ENCODE measurements at regions not wholly inside any gene's neighbourhood (a gene's known extent, or its start where the extent isn't known, plus 50 kb on each side); places are given as distances from the start of the nearest gene placed in this dataset.
"Not testable (repeated sequence)": the region's sequence is repeated elsewhere in the genome, so short reads cannot be mapped to it uniquely, and the experiment has no call there.

GRCh38 chr11:45754741-45755140 lies 50.2 kb upstream of the SLC35C1 start:
- DNase-seq = no peak

DNA sequence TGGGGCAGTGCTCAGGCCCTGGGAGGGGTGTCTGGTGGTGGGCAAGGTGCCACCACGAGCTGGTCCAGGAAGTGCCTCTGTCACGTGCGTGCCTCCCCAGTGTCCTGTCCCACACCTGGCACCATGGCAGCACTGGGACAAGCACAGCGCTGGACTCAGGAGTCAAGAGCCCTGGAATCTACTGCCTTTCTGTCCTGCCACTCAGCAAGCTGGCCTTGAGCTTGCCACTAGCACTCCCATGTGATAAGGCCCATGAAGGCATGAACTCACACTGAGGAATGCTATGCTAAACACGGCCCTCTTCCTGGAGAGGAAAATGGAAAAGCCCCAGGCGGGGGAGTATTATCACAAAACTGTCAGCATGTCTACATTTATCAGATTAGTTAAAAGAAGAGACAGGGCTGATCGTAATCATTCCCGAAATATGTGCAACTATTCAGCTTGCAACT lies 50.7 kb upstream of the SLC35C1 start:
- no peak for DNase-seq

- no peak for DNase-seq
Measured at GRCh38 chr11:45752106-45752505, 52.8 kb upstream of the SLC35C1 start.

DNA sequence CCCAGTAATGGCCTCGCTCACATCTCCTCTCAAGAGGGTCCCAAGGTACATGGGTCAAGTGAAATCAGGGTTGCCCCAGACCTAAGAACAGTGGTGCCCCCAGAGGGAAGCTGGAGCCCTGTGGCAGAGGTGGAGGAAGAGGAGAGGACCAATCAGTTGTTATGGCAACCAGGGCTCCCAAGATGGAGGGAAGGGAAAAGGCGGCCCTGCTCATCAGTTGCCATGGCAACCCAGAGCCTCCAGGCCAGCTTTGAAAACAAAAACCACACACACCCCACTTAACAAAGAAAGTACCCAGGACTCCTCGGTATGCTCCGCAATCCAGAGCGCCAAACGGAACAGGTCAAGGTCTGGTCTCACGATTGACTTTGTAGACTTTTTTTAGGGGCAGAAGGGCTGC lies 53.5 kb upstream of the SLC35C1 start:
- DNase-seq = no peak

DNA sequence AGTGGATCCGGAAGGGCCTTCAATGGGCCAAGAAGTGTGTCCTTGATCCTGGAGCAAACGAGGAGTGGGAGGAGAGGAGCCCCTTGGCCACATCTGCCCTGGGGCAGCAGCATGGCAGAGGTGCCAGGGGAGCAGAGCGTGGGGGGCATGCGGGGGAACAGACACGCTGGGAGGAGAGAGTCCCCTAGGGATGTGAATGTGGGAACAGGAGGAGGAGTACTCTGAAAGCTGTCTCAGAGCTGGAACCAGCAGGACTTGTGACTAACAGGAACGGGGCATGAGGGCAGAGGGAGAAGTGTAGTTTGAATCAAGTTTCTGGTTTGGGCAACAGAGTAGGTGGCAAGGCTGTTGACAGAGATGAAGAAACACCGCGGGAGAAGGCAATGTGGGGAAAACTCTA lies 54.5 kb upstream of the SLC35C1 start:
- DNase-seq = no peak

DNA sequence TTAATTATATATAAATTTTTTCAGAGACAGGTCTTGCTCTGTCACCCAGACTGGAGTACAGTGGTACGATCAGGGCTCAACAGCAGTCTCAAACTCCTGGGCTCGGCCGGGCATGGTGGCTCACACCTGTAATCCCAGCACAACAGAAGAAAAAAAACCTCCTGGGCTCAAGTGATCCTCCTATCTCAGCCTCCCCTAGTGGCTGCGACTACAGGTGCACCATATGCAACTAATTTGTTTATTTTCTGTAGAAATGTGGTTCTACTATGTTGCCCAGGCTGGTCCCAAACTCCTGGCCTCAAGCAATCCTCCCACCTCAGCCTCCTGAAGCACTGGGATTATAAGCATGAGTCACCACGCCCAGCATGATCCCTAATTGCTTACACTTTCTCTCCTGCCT lies 56.1 kb upstream of the SLC35C1 start:
- DNase-seq = no peak

GRCh38 chr11:45745065-45745811 lies 59.7 kb upstream of the SLC35C1 start:
- peak; percentile 59 for DNase-seq

- DNase-seq = no peak
Measured at GRCh38 chr11:45743556-45744468, 61.1 kb upstream of the SLC35C1 start.

- no peak for DNase-seq
Measured at GRCh38 chr11:45741582-45741981, 63.4 kb upstream of the SLC35C1 start.

DNA sequence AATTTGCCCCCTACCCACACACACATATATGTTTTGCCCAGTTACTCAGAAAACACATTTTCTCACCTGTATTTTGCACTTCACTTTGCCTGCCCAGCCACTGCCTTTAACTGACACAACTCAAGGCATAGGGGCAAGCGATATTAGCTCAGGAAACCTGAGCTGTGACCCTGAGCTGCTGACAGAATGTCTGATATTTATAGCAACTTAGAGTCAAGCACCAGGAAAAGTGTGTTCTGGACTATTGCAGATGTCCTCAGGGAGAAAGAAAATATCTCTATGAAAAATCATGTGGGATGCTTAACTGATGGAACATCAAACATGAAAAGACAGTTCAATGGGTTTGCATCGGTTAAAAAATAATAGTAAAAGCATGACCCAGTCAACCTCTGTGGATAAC lies 63.9 kb upstream of the SLC35C1 start:
- DNase-seq = no peak

- DNase-seq = no peak
Measured at GRCh38 chr11:45739866-45740265, 65.1 kb upstream of the SLC35C1 start.

DNA sequence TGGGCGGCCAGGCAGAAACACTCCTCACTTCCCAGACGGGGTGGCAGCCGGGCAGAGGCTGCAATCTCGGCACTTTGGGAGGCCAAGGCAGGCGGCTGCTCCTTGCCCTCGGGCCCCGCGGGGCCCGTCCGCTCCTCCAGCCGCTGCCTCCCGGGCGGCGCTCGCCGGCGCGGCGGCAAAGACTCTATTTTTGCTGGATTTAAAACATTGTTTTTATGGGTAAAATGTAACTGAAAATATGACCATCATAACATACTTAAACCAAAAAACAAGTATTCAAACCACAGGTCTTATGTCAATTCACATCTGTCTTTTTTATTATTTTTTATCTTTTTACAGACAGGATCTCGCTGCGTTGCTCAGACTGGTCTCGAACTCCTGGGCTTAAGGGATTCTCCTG lies 65.9 kb upstream of the SLC35C1 start:
- not testable (repeated sequence) for DNase-seq

GRCh38 chr11:45738194-45738593 lies 66.8 kb upstream of the SLC35C1 start:
- DNase-seq = not testable (repeated sequence)

DNA sequence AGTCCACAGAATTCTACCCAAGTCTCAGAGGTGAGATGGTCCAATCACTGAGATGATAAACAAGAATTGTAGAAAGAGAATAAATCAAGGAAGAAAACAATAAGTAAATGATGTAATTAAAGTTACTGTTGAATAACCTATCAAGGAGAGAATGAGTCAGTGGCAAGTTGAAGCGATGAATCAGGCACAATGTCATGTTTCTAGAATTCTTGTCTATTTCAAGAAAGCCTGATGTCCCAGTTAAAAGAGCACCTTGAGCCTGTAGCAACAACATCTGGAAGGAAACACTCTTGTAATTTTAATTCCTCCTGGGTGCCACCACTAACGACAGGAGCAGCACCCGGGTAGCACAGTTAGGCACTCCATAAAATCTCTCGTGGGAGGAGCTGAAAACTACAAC lies 67.9 kb upstream of the SLC35C1 start:
- DNase-seq = no peak

DNA sequence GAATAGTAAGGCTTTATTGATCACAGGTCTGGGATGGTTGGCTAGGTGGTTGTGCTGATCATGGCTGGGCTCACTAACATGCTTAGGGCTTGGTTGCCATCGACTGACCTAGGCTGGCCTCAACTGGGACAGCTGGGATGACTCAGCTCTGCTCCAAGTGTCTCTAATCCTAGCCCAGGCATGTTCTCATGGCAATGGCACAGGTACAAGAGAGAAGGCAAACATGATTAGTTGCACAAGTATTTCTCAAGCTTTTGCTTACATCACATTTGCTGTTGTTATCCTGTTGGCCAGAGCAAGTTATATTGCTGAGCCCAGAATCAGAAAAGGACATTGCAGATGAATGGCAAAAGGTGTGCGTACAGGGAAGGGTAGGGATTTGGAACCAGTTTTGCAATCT lies 68.5 kb upstream of the SLC35C1 start:
- no peak for DNase-seq

GRCh38 chr11:45733176-45733575 lies 67.8 kb upstream of the CHST1 start:
- no peak for DNase-seq

DNA sequence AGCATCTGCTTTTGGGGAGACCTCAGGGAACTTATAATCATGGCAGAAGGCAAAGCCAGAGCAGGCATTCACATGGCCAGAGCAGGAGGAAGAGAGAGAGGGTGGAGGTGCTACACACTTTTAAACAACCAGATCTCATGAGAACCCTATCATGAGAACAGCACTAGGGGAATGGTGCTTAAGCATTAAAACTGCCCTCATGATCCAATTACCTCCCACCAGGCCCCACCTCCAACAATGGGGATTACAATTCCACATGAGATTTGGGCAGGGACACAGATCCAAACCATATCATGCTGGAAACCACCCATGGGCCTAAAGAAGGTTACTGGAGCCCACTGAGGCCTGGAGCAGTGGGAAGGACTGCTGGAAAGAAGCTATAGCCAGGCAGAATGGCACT lies 66.9 kb upstream of the CHST1 start:
- no peak for DNase-seq

DNA sequence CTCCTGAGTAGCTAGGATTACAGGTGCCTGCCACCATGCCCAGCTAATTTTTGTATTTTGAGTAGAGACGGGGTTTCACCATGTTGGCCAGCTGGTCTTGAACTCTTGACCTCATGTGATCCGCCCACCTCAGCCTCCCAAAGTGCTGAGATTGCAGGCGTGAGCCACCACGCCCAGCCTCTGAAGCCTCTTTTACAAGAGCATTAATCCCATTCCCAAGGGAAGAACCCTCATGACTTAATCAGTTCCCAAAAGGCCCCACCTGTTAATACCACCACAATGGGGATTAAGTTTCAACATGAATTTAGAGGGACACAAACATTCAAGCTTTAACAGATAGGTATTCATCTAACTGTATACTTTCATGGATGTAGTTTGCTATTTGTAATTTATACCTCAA lies 65.7 kb upstream of the CHST1 start:
- not testable (repeated sequence) for DNase-seq

GRCh38 chr11:45730014-45730413 lies 64.6 kb upstream of the CHST1 start:
- DNase-seq = no peak

DNA sequence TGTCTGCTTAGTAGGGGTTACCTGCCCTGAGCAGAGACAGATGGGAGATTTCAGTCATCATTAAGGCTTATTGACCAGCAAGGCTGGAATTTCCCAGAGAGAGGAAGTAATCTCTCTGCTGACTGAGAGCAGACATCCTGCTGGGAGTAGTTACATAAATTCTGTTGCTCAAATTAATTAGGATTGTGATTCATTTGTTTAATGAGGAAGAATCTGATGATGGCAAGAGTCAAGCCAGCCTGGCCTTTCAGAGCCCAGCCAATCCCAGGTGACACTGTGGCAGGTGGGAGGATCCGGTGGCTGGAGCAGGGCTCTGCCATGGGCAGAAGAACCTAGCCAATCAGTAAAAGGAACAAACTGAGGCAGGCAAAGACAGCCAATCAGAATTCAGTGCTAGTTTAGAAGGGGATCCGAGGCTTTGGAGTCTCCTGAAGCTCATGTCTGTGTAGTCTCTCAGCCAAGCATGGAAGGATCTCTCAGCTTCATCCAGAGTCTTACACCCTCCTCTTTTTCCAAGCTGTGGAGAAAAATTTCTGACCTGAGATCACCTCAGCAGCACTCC lies 61.2 kb upstream of the CHST1 start:
- no peak for DNase-seq

- DNase-seq = no peak
Measured at GRCh38 chr11:45725776-45726492, 60.5 kb upstream of the CHST1 start.

- DNase-seq = no peak
Measured at GRCh38 chr11:45725121-45725520, 59.7 kb upstream of the CHST1 start.

- no peak for DNase-seq
Measured at GRCh38 chr11:45724153-45724552, 58.7 kb upstream of the CHST1 start.

Data from left hindlimb (tissue), 1 donor.